ENCODE measurements at regions not wholly inside any gene's neighbourhood (a gene's known extent, or its start where the extent isn't known, plus 50 kb on each side); places are given as distances from the start of the nearest gene placed in this dataset.

GRCh38 chr4:141812158-141812557 is 175.8 kb downstream of the IL15 start:
- H3K36me3 ChIP-seq (replicated peaks; ENCODE audit: insufficient read depth, low read length), result no peaks in the 10 kb centered on the region
- H3K4me1 ChIP-seq (ENCODE audit: low read length), result no peaks in the 10 kb centered on the region
- no peaks in the 10 kb centered on the region for H3K27me3 ChIP-seq (replicated peaks; ENCODE audit: insufficient read depth, low read length)
- no peaks in the 10 kb centered on the region for H3K9me2 ChIP-seq (replicated peaks; ENCODE audit: insufficient read depth, low read length)
- no peak overlapping the region for H3K4me3 ChIP-seq (ENCODE audit: low read length)
- TF ChIP-seq EZH2phosphoT487 (IDR thresholded peaks at IDR 0.05; ENCODE audit: low read length) (no peak), EZH2 (optimal IDR thresholded peaks at IDR 0.05; ENCODE audit: low read depth, low read length) (no peak)
- TF ChIP-seq, protein P1, sequence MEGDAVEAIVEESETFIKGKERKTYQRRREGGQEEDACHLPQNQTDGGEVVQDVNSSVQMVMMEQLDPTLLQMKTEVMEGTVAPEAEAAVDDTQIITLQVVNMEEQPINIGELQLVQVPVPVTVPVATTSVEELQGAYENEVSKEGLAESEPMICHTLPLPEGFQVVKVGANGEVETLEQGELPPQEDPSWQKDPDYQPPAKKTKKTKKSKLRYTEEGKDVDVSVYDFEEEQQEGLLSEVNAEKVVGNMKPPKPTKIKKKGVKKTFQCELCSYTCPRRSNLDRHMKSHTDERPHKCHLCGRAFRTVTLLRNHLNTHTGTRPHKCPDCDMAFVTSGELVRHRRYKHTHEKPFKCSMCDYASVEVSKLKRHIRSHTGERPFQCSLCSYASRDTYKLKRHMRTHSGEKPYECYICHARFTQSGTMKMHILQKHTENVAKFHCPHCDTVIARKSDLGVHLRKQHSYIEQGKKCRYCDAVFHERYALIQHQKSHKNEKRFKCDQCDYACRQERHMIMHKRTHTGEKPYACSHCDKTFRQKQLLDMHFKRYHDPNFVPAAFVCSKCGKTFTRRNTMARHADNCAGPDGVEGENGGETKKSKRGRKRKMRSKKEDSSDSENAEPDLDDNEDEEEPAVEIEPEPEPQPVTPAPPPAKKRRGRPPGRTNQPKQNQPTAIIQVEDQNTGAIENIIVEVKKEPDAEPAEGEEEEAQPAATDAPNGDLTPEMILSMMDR (IDR thresholded peaks at IDR 0.05; ENCODE audit: low read length), result no peak
- H2AFZ ChIP-seq (ENCODE audit: low read length), result no peak overlapping the region
- H4K20me1 ChIP-seq (ENCODE audit: insufficient read depth, low read length), result no peaks in the 10 kb centered on the region
- H3K79me2 ChIP-seq (ENCODE audit: low read length), result no peaks in the 10 kb centered on the region
- H3F3A ChIP-seq (ENCODE audit: insufficient read depth, low read length), result no peaks in the 10 kb centered on the region
- H3K9ac ChIP-seq (ENCODE audit: low read length), result no peak overlapping the region
- H3K9me3 ChIP-seq (replicated peaks; ENCODE audit: insufficient read depth, low read length), result no peaks in the 10 kb centered on the region
- no peak for DNase-seq
- H3K27ac ChIP-seq (ENCODE audit: low read length), result no peak overlapping the region
- no peak overlapping the region for H3K4me2 ChIP-seq (ENCODE audit: low read depth, low read length)

DNA sequence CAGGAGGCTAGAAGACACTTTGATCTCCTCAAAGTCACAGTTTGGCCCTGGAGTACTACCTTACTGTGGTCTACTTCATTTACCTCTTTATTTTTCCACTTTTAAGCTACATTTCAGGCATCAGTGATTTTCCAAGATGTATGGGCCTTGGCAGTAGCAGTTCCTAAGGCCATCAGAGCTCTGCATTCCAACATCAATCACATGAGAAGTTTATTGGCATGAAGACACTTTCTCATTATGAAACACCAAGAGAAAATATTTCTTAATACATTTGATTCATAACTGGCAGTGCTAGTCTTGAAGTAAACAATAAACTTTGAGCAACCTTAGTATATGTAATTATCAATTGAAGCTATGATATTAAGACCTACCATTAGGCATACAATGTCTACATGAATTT is 178.1 kb downstream of the IL15 start:
- H3K4me1 ChIP-seq (ENCODE audit: low read length), result no peaks in the 10 kb centered on the region
- no peaks in the 10 kb centered on the region for H3F3A ChIP-seq (ENCODE audit: insufficient read depth, low read length)
- TF ChIP-seq, protein P1 (IDR thresholded peaks at IDR 0.05; ENCODE audit: low read length), result no peak
- TF ChIP-seq EZH2phosphoT487 (IDR thresholded peaks at IDR 0.05; ENCODE audit: low read length) (no peak), EZH2 (optimal IDR thresholded peaks at IDR 0.05; ENCODE audit: low read depth, low read length) (no peak)
- no peak overlapping the region for H2AFZ ChIP-seq (ENCODE audit: low read length)
- H3K9me3 ChIP-seq (replicated peaks; ENCODE audit: insufficient read depth, low read length), result no peaks in the 10 kb centered on the region
- H3K27me3 ChIP-seq (replicated peaks; ENCODE audit: insufficient read depth, low read length), result no peaks in the 10 kb centered on the region
- H3K79me2 ChIP-seq (ENCODE audit: low read length), result no peaks in the 10 kb centered on the region
- H3K36me3 ChIP-seq (replicated peaks; ENCODE audit: insufficient read depth, low read length), result no peaks in the 10 kb centered on the region
- H3K4me2 ChIP-seq (ENCODE audit: low read depth, low read length), result no peak overlapping the region
- no peaks in the 10 kb centered on the region for H3K9me2 ChIP-seq (replicated peaks; ENCODE audit: insufficient read depth, low read length)
- H3K9ac ChIP-seq (ENCODE audit: low read length), result no peak overlapping the region
- no peak overlapping the region for H3K27ac ChIP-seq (ENCODE audit: low read length)
- no peak overlapping the region for H3K4me3 ChIP-seq (ENCODE audit: low read length)
- no peak for DNase-seq
- H4K20me1 ChIP-seq (ENCODE audit: insufficient read depth, low read length), result no peaks in the 10 kb centered on the region

DNA sequence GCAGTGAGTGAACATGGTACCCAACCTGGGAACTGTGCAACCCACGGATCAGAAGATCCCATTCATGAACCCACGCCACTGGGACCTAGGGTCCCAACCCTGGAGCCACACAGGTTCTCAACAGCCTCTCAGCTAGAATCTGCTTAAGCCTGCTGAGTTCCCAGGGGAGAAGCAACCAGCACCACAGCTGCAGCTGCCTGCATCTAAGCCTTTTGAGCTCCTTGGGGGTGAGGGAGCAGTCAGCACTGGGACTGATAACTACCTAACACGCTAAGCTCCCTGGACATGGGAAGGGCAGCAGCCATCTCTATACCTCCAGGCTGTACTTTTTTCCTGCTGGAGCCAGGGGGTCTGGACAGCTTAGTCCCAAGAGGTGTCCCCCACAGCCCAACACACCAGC is 179.3 kb downstream of the IL15 start:
- TF ChIP-seq EZH2 (optimal IDR thresholded peaks at IDR 0.05; ENCODE audit: low read depth, low read length) (no peak), EZH2phosphoT487 (IDR thresholded peaks at IDR 0.05; ENCODE audit: low read length) (no peak)
- TF ChIP-seq, protein P1 (IDR thresholded peaks at IDR 0.05; ENCODE audit: low read length), result no peak
- Histone ChIP-seq H3K4me3 (ENCODE audit: low read length) (no peak overlapping the region), H3K9me2 (replicated peaks; ENCODE audit: insufficient read depth, low read length) (no peaks in the 10 kb centered on the region)

More for the DNA sequence above, 179.3 kb downstream of the IL15 start:
- Histone ChIP-seq H3K9me3 (replicated peaks; ENCODE audit: insufficient read depth, low read length) (no peaks in the 10 kb centered on the region), H3K4me1 (ENCODE audit: low read length) (no peaks in the 10 kb centered on the region), H4K20me1 (ENCODE audit: insufficient read depth, low read length) (no peaks in the 10 kb centered on the region), H3K9ac (ENCODE audit: low read length) (no peak overlapping the region), H3K27me3 (replicated peaks; ENCODE audit: insufficient read depth, low read length) (no peaks in the 10 kb centered on the region), H3F3A (ENCODE audit: insufficient read depth, low read length) (no peaks in the 10 kb centered on the region), H2AFZ (ENCODE audit: low read length) (no peak overlapping the region), H3K79me2 (ENCODE audit: low read length) (no peaks in the 10 kb centered on the region), H3K36me3 (replicated peaks; ENCODE audit: insufficient read depth, low read length) (no peaks in the 10 kb centered on the region), H3K4me2 (ENCODE audit: low read depth, low read length) (no peak overlapping the region), H3K27ac (ENCODE audit: low read length) (no peak overlapping the region)
- no peak for DNase-seq

Measured in MM.1S (cell line).